Heart left ventricle (tissue), 13 donors: ENCODE measurements at regions not wholly inside any gene's neighbourhood (a gene's known extent, or its start where the extent isn't known, plus 50 kb on each side); places are given as distances from the start of the nearest gene placed in this dataset.

ENCODE experiments used
- CTCF ChIP-seq, 12 donors: fragments of 200-600 bp; sonication (generic) in 4 of 12; IDR thresholded peaks; one replicate each; pipeline versions ENCODE4 v1.5.0 to v1.8.0; 2018 to 2022; ENCODE audit warnings: antibody characterized with exemption in 12 of 12, mild to moderate bottlenecking in 5 of 12
- POLR2A ChIP-seq, 2 donors: fragments of 450-650 bp; IDR thresholded peaks; one replicate each; pipeline ENCODE4 v1.6.1; 2017; ENCODE audit warnings: antibody characterized with exemption in 2 of 2, mild to moderate bottlenecking in 2 of 2, moderate library complexity in 2 of 2
- donor health status: ischemic (EF 13 %, LVEDD 7.1; RV severe dilation, severe dysfunction).
- donor health status: DM: no; HTN: yes; CAD: no.
- donor health status: DM: no; HTN: no; CAD: no.
- donor health status: ischemic (EF 25% LVEDD 6.9; RV normal size, moderate dysfunction).
- donor health status: ischemic (EF 25% LVEDD 5.7; RV mildly dilated, moderate dysfunction).
- donor health status: ischemic (EF 35%, LVEDD 5.7; RV mildly dilated, moderate dysfunction).
- donor health status: nonischemic (EF 11% LVEDD 7.7; RV severe dilation, severe dysfunction).
- donor health status: DM: yes; HTN: yes; CAD: no.
- donor health status: PGD.
- donor health status: ischemic (EF 29% LVEDD 5.4; RV normal size, mild dysfunction).
- donor health status: nonischemic (EF 23%, LVEDD 6.1; RV moderate dilation, normal function).

DNA sequence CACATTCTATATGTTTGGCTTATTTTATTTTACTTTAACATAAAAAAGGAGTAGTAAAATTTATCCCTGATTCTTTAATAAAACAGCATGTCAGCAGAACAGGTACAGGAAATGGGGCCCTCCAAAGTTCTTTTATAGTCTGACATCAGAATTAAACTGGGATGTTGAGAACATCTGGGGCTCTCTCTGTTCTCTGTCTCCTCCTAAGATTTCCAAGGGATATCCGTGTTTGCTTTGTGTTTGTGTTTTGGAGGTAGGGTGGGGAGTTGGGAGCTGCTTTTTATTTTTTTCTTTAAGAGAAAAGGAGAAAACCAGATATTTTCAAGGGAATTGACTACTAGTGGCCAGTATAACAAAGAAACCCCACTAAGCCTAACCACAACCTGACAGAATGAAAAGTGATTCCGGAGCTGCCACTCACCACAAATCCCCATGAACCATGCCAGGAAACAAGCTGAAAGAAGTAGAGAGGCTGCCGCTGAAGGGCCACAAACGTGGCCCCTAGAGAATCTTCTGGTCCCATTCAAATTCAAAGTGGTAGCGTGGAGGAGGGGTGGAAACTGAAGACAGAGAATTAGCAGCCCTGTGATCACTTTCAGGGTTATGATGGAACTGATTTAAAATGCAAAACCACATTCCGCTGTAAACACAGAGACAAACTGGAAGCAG lies 369.6 kb upstream of the ADGRL2 start:
- TF ChIP-seq POLR2A (IDR thresholded peaks at IDR 0.05): no peak
- no peak for TF ChIP-seq CTCF (IDR thresholded peaks at IDR 0.05)
